Stimulated activated CD4-positive, alpha-beta T cell treated with anti-CD3 and anti-CD28 coated beads, TNF-alpha, amount 100 ng/mL, for 1 hour (primary cell): ENCODE measurements at regions not wholly inside any gene's neighbourhood (a gene's known extent, or its start where the extent isn't known, plus 50 kb on each side); places are given as distances from the start of the nearest gene placed in this dataset.

Source experiments
- DNase-seq, 3 donors: peaks; one replicate each; pipeline ENCODE4 v3.0.0-alpha.2; 2020; ENCODE audit warnings: low read depth in 3 of 3, low spot score in 1 of 3

GRCh38 chr5:125129151-125129806 lies 382.8 kb upstream of the ZNF608 start:
- no peak for DNase-seq

GRCh38 chr5:125130591-125130990 lies 384.2 kb upstream of the ZNF608 start:
- no peak for DNase-seq

- no peak for DNase-seq
Observed at GRCh38 chr5:125134216-125135081, 388.0 kb upstream of the ZNF608 start.

GRCh38 chr5:125137535-125137934 lies 391.1 kb upstream of the ZNF608 start:
- no peak for DNase-seq

- DNase-seq: no peak
Observed at GRCh38 chr5:125138266-125138665, 391.8 kb upstream of the ZNF608 start.

GRCh38 chr5:125139590-125139989 lies 393.2 kb upstream of the ZNF608 start:
- no peak for DNase-seq

- DNase-seq: no peak
Observed at GRCh38 chr5:125140220-125140619, 393.8 kb upstream of the ZNF608 start.

GRCh38 chr5:125140855-125141254 lies 394.4 kb upstream of the ZNF608 start:
- DNase-seq: no peak

GRCh38 chr5:125142458-125142857 lies 396.0 kb upstream of the ZNF608 start:
- no peak for DNase-seq

GRCh38 chr5:125143011-125143410 lies 396.6 kb upstream of the ZNF608 start:
- no peak for DNase-seq

GRCh38 chr5:125148076-125148475 lies 401.6 kb upstream of the ZNF608 start:
- no peak for DNase-seq

- DNase-seq: no peak
Observed at GRCh38 chr5:125148706-125149105, 402.3 kb upstream of the ZNF608 start.

GRCh38 chr5:125149110-125149509 lies 402.7 kb upstream of the ZNF608 start:
- no peak for DNase-seq

GRCh38 chr5:125149527-125149926 lies 403.1 kb upstream of the ZNF608 start:
- no peak for DNase-seq

GRCh38 chr5:125150041-125150669 lies 403.7 kb upstream of the ZNF608 start:
- DNase-seq: no peak

- no peak for DNase-seq
Observed at GRCh38 chr5:125151150-125151900, 404.9 kb upstream of the ZNF608 start.

- no peak for DNase-seq
Observed at GRCh38 chr5:125152044-125152443, 405.6 kb upstream of the ZNF608 start.

- no peak for DNase-seq
Observed at GRCh38 chr5:125152461-125153189, 406.2 kb upstream of the ZNF608 start.

GRCh38 chr5:125153231-125153630 lies 406.8 kb upstream of the ZNF608 start:
- no peak for DNase-seq

GRCh38 chr5:125154301-125155110 lies 408.1 kb upstream of the ZNF608 start:
- DNase-seq: no peak
